ENCODE measurements at regions not wholly inside any gene's neighbourhood (a gene's known extent, or its start where the extent isn't known, plus 50 kb on each side); places are given as distances from the start of the nearest gene placed in this dataset.
"Not testable (repeated sequence)": the region's sequence is repeated elsewhere in the genome, so short reads cannot be mapped to it uniquely, and the experiment has no call there.

DNA sequence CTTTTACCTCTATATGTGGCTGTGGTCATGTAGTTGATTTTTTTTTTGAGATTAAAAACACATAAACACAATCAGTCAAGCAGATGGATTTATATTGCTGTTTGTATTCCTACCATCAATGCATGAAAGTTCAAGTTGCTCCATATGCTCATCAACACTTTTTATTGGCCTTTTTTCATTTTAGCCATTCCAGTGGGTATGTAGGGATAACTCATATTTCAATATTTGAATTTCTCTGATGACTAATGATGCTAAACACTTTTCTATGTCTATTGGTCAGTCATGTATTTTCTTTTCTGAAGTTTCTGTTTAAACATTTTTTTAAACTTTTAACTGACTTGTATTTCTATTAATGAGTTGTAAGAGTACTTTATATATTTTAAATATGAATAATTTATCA is 445.4 kb upstream of the RGMB start:
- TF ChIP-seq, protein P1, sequence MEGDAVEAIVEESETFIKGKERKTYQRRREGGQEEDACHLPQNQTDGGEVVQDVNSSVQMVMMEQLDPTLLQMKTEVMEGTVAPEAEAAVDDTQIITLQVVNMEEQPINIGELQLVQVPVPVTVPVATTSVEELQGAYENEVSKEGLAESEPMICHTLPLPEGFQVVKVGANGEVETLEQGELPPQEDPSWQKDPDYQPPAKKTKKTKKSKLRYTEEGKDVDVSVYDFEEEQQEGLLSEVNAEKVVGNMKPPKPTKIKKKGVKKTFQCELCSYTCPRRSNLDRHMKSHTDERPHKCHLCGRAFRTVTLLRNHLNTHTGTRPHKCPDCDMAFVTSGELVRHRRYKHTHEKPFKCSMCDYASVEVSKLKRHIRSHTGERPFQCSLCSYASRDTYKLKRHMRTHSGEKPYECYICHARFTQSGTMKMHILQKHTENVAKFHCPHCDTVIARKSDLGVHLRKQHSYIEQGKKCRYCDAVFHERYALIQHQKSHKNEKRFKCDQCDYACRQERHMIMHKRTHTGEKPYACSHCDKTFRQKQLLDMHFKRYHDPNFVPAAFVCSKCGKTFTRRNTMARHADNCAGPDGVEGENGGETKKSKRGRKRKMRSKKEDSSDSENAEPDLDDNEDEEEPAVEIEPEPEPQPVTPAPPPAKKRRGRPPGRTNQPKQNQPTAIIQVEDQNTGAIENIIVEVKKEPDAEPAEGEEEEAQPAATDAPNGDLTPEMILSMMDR (IDR thresholded peaks at IDR 0.05; ENCODE audit: low read depth, low read length), result no peak
- no peak for DNase-seq (ENCODE audit: extremely low read depth, low read depth)

DNA sequence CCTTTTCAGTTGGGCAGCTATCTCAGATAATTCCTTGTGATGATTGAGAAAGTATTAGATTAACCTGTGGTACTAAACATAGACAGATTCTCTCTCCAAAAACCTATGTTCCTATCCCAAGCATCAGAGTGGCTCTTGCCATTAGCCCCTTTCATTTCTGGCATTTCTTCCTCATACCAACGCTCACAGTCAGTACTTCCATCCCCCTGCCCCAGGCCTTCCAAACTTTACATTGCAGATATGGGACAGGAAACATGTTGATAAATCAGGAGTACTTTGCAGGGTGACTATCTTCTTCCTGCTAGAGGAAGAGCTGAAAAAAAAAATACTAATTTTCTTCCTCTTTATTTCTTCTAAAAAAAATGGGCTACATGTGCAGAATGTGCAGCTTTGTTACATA is 442.6 kb upstream of the RGMB start:
- no peak for DNase-seq (ENCODE audit: extremely low read depth, low read depth)

DNA sequence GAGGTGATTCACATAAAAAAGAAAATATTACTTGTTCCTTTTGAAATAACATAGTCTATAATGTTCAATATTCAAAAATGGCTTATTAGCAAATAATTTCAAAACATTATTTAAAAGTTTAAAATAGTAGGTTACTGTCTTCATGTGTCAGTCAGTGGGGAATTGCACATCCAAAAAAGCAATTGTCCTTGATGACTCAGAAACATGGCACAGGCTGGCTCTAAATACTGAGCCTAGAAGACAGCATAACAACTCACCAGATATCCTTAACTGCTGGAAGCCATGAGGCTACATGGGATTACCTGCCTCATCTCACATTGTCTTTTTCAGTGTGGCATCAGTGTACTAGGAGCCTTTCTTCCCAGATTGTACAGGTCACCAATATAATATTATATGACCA is 439.5 kb upstream of the RGMB start:
- no peak for DNase-seq (ENCODE audit: extremely low read depth, low read depth)
- TF ChIP-seq, protein P1 (IDR thresholded peaks at IDR 0.05; ENCODE audit: low read depth, low read length), result no peak

More for the DNA sequence above, 442.6 kb upstream of the RGMB start:
- TF ChIP-seq, protein P1 (IDR thresholded peaks at IDR 0.05; ENCODE audit: low read depth, low read length), result no peak

- TF ChIP-seq, protein P1 (IDR thresholded peaks at IDR 0.05; ENCODE audit: low read depth, low read length), result no peak
- no peak for DNase-seq (ENCODE audit: extremely low read depth, low read depth)
These were observed 438.5 kb upstream of the RGMB start for GRCh38 chr5:98334946-98335345.

DNA sequence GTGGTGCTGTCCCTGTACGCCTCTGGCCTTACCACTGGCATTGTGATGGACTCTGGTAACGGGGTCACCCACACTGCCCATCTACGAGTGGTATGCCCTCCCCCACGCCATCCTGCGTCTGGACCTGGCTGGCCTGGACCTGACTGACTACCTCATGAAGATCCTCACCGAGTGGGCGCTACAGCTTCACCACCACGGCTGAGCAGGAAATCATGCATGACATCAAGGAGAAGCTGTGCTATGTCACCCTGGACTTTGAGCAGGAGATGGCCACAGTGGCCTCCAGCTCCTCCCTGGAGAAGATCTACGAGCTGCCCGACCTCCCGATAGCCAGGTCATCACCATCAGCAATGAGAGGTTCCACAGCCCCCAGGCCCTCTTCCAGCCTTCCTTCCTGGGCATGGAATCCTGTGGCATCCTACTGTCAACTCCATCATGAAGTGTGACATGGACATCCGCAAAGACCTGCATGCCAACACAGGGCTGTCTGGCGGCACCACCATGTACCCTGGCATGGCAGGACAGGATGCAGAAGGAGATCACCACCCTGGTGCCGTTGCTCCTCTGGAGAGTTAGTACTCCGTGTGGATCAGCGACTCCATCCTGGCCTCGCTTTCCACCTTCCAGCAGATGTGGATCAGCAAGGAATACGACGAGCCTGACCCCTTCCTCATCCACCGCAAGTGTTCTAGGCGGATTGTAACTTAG is 434.2 kb upstream of the RGMB start:
- TF ChIP-seq, protein P1 (IDR thresholded peaks at IDR 0.05; ENCODE audit: low read depth, low read length), result no peak
- DNase-seq (ENCODE audit: extremely low read depth, low read depth), result no peak

DNA sequence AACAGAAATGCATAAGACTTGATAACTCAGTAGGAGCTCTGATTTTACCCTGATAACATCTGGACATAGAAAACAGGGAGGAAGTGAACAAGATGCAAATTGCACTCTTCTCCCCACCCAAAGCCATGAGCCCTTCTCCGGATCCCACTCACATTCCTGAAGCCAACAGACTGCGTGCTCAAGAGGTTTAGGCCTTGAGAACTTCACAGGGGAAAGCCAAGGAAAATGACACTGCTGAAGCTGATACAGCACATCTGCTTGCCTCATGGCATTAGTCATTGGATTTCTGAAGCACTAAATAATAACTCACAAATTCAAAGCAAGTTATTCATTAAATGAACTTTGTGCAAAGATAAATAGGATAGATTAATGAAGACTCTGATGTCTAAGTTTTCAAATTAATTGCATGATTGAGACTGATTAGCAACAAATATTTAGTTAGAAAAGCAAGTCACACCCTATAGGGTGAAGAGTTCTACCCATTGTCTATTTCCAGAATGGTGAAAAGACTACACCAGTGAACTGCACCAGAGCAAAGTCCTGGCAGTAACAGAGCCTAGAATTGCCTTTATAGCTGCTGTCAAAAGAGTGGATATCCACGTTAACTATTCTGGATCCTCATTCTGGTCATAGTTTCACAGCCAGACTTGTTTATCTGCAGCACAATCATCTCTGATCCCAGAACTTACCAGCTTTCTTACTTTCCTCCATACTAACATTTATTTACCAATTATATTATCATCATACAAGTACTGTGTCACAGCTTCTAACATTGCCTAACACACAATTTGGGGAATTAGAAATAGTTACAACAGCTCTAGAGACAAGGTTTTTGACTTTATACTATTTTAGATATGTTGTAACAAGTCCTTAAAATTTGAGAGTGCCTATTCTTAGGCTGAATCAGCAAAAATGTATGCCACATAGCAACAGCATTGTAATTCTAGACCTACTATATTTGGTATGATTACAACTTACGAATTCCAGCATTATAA is 432.1 kb upstream of the RGMB start:
- TF ChIP-seq, protein P1 (IDR thresholded peaks at IDR 0.05; ENCODE audit: low read depth, low read length), result no peak
- peak; percentile 88 for DNase-seq (ENCODE audit: extremely low read depth, low read depth)

GRCh38 chr5:98342958-98343660 is 430.4 kb upstream of the RGMB start:
- DNase-seq (ENCODE audit: extremely low read depth, low read depth), result not testable (repeated sequence)

Measured in AG09319 (cell line).